HL-60/S4 treated with phorbol 12-myristate 13-acetate at 8.2 ng/mL for 4 days and 3 days (cell line): ENCODE measurements at regions not wholly inside any gene's neighbourhood (a gene's known extent, or its start where the extent isn't known, plus 50 kb on each side); places are given as distances from the start of the nearest gene placed in this dataset.

Experiments used
- in situ Hi-C: fragments of 300-500 bp; cut with MboI; formaldehyde crosslinking; loops from 2 replicates; pipeline ENCODE4 v1.15.0; 2022; ENCODE audit warnings: low sequenced_read_pairs

DNA sequence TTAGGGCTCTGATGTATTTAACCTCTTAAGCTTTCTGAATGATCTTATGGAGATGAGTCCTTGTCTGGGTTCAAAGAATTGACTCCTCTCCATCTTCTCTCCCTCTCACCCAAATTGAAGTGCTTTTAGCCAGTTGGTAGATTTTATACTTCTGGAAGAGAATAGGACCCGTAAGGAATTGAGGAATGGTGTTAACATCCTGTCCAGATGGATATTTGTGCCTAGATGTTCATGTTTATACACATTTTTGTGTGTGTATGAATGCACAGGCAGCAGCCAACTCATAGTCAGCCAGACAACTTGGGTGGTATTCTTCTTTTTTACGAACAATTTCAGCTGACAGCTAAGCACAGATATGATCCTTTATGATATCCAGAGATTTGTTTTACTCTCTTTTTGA, 449.6 kb upstream of the RGS6 start:
- in situ Hi-C loops = no loop called here

DNA sequence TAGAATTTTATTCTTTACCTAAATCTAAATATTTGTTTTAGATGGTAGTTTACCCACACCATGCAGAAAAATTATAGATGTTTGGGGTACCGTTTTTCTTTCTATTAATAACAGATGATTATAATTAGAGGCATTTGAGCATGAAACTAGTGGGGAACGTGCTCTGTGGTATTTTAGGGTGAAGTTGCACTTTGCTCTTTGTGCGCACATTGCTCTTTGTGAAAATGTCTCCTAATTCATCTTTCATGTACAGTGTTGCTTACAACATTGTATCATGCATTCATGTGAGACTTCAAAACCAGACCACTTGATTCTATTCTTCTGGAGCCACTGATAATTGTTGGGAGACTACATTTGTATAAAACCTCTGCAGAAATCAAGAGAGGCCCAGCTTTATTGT, 449.1 kb upstream of the RGS6 start:
- in situ Hi-C loops = no loop called here

DNA sequence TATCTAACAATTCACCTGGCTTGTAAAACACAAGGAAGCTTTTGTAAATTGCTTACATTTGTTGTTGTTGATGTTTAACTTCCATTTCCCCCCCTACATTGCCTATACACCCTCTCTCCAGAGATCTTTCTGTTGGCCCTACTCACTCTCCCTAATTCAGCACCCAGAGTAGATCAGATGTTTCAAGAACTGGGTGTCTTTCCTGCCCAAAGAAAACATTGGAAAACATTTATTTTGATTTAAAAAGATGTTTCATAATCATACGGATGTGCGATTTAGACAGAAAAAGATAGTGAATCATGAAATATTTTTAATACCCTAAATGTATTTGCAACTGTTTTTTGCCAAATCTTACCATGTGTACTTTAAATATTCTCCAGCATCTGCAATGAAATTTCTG, 446.4 kb upstream of the RGS6 start:
- in situ Hi-C loops = no loop called here

DNA sequence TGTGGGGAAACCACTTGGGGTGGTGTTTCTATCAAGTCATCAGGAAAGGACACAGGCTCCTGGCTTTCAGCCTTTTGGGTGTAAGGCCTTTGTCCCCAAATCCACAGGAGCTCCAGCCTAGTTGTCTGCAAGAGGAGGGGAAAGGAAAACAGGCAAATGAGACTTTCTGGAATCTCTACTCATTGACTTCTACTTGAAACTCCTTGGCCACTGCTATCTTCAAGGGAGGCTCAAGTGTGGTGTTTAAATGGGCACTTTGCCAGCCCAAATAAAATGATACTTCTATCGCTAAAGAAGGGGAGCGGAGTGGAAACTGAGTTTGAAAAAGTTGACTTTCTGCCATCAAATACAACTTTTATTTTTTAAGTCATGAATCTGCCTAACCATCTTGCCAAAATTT, 445.9 kb upstream of the RGS6 start:
- in situ Hi-C loops = no loop called here

DNA sequence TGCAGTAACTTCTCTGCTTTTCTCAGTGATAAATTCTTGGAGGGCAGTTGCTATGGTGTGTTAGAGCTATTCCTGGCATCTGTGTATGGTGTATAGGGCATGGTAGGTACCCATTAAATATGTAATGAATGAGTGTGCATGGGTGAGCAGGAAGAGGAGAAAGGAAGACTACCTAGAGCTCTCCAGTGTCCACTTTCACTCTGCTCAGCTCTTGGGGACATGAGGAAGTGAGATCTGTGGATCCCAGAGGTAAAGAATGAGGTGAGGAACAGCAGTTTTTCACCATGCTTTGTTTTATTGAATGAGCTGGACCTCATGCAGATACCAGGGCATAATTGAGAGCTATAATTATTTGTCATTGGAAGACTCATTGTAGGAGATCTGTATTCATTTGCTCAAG, 444.8 kb upstream of the RGS6 start:
- in situ Hi-C loops = no loop called here

DNA sequence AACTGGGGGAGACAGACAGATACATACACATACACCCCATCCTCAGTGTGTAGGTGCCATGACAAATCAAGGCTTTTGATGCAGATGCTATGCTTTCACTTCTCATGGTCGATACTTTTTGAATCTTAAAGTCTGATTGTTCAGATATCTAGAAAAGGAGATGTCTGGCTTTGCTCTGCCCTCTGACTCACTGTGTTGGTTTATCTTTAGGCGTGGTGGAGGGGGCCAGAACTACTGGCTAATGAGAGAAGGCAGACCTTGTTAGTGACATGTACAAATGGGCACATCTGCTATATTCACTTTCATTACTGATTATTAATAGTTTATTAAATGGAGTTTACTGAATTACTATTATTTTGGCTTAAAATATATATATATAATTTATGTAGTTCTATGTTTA, 444.3 kb upstream of the RGS6 start:
- in situ Hi-C loops = no loop called here

DNA sequence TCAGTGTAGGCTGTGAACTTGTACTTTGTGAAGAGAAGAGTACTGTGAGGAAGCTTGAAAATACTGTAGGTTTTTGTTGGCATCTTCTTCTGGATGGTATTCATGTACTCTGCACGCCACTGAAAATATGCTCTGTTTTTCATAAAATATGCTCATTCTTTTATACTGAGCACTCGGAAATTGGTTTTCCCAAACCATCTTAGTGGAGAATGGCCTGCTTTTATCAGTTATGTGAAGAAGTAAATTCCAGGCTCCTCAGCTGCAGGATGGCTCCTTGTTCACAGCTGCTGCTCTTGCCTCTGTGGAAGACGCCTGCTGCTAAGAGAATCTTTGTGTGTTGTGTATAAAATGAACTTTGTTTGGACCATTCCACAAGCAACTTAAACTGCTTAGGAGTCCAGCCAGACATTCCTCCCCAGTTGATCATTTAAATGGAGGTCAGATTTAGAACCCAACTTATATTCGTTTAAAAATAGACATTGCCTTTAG, 443.5 kb upstream of the RGS6 start:
- in situ Hi-C loops = no loop called here

DNA sequence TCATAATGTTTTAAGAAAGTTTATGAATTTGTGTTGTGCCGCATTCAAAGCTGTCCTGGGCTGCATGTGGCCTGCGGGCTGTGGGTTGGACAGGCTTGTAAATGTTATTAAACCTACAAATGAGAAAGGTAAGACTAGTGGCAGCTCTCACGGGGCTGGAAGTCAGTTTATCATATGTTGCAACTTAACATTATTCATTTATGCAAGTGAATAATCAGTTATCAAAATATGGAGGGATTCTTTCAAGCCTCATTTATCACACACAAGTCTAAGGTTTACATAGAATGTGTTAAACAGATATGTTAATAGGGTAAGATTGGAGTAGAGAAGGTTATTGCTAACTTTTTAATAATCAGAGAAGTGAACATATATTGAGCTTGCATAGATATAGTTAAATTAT, 442.5 kb upstream of the RGS6 start:
- in situ Hi-C loops = no loop called here

DNA sequence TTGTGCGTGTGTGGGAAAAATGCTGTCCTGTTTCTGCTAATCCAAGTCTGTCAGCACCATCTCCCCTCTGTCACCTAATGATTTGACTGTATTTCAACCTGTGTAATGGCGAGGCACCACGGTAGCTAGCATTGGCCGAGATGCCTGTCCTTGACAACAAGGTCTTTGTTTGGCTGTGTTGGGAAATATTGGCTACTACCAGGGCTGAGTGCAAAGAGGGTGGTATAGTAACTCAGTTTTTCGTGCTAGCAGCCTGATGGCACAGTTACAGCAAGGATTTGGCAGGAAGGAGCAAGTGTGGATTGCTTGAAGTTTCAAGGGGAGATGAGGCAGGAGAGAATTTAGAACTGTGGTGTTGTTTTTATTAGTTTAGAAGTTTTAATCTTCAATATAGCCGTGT, 440.3 kb upstream of the RGS6 start:
- in situ Hi-C loops = no loop called here

DNA sequence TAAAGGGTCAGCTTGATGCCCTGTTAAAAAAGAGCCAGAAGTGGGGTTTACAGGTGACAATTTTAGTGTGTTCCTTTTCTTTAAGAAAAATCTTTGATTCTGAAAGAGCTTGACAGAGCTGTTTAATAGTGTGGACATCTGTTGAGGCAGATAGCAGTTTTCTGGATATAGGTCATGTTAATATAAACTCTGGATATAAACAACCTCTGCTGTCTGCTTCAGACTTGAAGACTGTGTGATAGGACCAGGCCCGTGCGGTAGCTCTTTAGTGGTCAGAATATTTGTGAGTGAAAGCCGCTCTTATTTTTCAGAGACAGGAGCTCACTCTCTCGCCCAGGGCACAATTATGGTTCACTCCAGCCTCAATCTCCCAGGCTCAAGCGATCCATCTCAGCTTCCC, 439.9 kb upstream of the RGS6 start:
- in situ Hi-C loops = no loop called here

DNA sequence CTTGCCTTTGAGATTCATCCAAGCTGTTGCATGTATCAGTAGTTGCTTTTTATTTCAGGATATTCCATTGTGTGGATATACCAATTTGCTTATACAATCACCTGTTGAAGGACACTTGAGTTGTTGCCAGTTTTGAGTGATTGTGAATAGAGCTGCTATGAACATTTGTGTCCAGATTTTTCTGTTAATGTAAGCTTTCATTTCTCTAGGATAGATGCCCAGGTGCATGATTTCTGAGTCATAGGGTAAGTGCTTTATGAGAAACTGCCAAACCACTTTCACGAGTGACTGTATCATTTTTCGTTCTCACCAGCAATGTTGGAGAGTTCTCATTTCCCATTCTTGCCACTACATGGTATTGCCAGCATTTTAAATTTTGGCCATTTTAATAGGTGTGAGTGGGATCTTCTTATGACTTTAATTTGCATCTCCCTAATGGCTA, 434.6 kb upstream of the RGS6 start:
- in situ Hi-C loops = no loop called here

DNA sequence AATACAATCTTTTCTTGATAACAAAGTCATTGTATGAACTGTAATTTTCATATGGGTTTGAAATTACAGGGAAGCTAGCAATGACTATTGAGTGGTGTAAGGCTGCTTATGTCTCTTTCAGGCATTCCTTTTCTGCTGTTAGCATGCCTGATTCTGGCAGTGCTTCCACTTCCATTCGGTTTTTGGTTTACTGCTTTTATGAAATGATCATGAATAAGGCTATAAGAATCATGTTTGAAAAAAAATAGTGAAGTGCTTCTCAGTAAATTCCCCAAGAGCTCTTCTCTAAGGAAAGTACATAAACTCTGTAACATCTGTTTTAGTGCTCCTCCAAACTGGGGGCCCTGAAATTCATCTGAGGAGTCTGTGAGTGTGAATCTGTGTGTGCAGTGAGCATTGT, 434.0 kb upstream of the RGS6 start:
- in situ Hi-C loops = no loop called here

DNA sequence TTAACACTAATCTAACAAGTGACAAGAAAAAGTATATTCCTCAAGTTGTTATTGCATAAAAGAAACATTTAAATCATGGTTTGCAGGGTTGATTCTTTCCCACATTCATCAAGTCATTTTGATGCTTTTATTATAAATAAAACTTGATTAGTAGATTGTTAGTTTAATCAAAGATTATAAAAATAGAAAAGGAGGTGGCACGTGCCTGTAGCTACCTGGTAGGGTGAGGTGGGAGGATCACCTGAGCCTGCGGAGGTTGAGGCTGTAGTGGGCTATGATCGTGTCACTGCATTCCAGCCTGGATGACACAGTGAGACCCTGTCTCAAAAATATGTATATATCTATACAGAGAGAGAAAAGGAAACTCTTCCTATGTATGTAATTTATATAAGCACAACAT, 433.2 kb upstream of the RGS6 start:
- in situ Hi-C loops = no loop called here

DNA sequence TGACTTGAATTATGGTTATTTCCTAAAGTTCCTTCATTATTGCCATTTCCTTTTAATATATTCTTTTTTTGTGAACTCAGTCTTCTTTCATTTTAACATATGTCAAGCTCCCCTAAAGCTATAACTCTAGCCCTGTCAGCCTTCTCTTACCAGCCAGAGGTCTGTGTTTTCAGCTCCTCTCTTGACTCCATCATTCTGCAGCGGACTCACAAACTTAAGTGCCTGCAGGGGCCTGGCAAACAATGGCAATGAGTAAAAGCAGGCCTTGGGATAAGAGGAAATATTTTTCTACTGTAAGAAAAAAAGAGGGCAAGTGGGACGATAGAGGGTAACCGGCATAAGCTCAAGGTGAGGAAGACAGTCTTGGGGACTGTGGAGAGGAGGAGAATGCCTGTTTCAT, 424.5 kb upstream of the RGS6 start:
- in situ Hi-C loops = no loop called here

DNA sequence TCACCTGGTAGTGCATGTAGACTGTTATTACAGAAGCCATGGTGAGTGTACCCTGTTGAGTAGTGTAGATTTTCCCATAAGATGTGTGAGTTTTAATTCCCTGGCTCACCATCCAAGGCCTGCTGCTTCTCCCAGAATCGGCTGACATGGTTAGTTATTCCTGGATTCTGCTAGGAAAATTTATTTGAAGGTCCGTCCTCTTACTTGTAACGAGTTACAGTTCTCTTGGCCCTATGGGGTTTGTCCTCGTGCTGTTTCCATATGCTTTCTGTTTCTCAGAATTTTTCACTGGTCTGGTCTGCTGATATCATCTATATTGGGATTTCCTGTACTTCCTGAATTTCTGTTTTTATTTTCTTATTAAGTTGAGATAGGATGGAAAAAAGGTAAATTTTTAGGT, 423.3 kb upstream of the RGS6 start:
- in situ Hi-C loops = no loop called here

DNA sequence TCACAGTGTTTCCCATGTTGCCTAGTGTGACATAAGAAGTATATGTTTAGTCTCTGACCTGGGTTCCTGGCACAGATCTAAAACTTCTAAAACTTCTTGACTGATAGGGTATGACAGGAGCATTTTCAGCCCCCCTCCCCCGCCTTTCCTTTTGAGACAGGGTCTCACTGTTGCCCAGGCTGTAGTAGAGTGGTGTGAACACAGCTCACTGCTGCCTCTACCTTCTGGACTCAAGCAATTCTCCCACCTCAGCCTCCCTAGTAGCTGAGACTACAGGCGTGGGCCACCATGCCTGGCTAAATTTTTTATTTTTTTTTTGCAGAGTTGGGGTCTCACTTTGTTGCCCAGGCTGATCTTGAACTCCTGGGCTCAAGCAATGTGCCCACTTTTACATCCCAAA, 421.1 kb upstream of the RGS6 start:
- in situ Hi-C loops = no loop called here

DNA sequence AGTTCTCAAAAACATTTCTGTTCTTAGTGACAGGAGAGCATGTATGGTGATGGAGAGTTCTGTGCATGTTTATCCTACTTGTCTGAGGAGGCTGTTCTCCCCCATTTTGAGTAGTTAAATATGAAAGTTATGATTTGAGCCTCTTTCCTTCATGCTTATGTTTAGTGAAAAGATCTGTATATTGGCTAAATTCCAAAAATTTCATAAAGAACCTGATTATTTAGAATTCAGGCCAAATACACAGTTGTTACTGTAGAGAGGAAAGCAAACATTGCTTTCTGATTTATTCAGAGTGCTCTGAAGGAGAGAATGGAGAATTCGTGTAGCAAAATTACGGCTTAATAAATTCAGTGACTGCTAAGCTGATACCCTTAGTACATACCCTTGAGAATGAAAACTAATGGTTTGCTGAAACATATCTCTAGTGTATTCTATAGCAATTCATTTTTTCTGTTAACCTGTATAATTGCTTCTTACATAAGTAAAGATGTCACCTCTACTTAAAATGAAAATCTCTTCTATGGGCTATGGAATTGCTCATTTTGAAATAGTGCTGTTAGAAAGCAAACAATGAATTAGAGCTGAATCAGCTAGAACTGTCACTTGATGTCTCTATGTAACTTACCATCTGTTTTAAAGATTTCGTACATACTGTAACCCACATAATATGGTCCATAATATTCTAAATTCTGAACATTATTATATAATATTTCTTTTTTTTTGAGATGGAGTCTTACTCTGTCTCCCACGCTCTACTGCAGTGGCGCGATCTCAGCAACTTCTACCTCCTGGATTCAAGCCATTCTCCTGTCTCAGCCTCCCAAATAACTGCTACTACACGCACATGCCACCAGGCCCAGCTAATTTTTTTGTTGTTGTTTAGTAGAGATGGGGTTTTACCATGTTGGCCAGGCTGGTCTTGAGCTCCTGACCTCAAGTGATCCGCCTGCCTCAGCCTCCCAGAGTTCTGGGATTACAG, 417.0 kb upstream of the RGS6 start:
- in situ Hi-C loops = no loop called here

DNA sequence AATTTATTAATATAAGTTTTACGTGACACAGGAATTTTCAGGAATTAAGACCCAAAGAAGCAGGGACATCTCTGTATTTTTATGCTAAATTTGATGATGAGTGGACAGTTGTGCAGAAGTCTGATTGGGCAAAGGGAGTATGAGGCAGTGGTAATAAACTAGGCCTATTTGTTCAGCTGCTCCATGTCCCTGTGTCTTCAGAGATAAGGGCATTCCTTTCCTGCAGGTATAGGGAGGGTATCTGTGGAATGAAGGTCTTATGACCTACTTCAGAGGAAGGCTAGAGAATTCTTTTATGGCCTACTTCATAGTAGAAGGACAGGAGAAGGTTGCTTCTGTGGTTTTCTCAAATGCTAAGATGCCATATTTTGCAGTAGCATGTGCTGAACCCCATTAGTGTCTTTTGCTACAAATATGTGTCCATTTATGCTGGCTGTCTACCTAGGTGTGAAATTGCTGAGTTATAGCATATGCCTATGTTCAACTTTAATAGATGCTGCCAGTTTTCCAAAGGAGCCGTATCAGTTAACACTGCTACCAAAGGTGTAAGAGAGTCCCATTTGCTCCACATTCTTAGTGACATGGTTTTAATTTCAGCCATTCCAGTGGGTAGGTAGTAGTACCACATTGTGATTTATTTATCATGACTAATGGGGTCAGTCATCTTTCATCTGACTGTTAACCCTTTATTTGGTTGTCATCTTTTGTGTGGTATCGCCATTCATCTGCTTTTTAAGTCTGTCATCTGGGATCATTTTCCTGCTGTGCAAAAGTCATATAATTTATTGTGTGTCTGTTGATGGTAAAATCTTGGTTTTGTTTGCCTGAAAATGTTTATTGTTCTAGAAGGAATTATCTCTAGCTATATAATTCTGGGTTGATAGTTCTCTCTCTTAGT, 410.7 kb upstream of the RGS6 start:
- in situ Hi-C loops = no loop called here

DNA sequence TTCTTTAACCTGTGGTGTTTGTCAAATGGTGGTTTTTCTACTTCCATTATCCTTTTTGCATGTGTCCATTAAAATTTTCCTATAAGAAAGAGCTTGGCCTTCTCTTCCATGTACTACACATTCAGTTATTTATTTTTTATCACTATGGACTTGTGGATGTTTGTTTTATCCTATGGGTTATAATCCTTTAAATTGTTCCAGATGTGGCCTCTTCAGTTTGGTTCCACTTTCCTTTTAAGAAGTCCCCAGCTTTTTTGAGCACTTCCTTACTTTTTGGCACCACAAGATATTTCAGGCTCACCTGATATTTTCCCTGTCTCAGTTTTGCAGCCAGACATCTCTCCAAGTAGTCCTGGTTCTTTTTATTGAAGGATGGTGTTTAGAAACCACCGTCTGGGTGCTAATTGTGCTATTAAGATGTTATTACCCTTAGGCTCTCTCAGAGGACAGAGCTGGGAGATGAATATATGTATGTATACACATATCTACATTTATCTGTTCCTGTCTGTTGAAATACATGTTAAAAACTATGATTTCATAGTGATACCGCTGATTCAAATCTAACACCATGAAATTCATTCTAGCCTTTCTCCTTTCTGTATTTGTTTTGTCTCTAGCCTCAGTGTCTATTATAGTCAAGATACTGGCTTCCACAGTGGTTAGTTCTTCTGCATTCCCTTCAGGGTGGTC, 408.5 kb upstream of the RGS6 start:
- in situ Hi-C loops = no loop called here

DNA sequence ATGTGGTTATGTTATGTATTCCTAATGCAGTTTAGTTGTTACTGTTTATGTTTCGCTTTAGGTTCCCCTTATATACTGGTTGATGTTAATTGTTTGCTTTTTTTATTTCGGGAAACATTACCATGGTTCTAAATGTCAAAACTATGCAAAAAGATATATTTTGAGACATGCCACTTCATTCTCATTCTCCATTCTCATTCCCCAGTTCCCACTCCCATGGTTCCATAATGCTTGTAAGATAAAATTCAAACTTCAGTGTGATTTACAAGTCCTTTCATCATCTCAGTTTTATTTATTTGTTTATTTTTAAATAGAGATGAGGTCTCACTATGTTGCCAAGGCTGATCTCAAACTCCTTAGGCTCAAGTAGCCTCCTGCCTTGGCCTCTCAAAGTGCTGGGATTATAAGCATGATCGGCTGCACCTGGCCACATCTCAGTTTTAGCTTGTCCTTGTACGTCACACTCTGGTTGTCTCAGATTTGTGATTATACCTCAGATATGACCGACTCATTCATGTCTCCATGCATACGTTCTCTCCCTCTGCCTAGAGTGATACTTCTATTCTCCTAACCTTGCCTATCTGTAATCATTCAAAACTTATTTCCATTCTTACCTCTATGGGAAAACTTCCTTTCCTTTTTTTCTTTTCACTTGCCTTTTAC, 407.8 kb upstream of the RGS6 start:
- in situ Hi-C loops = no loop called here
